ENCODE measurements at regions not wholly inside any gene's neighbourhood (a gene's known extent, or its start where the extent isn't known, plus 50 kb on each side); places are given as distances from the start of the nearest gene placed in this dataset.

DNA sequence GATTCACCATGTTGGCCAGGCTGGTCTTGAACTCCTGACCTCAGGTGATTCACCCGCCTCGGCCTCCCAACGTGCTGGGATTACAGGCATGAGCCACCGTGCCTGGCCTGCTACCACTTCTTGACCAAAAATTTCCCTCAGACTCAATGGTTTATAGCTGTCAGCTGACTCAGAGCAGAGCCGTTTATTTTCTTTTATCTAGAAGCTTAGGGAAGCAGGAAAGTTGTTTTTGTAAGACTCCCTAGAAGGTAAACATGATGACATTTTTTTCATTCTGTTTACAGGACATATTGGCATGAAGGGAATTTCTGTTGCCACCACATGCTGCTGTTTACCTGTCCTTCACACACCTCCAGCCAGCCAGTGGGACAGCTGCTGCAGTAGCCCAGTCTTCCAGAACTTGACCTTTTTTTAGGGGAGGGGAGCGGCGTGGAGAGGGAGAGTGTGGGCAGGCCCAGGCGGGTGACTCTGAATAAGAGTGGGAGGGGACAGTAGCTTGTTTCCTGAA, 56.1 kb upstream of the PTPRJ start:
- TF ChIP-seq, protein P1, sequence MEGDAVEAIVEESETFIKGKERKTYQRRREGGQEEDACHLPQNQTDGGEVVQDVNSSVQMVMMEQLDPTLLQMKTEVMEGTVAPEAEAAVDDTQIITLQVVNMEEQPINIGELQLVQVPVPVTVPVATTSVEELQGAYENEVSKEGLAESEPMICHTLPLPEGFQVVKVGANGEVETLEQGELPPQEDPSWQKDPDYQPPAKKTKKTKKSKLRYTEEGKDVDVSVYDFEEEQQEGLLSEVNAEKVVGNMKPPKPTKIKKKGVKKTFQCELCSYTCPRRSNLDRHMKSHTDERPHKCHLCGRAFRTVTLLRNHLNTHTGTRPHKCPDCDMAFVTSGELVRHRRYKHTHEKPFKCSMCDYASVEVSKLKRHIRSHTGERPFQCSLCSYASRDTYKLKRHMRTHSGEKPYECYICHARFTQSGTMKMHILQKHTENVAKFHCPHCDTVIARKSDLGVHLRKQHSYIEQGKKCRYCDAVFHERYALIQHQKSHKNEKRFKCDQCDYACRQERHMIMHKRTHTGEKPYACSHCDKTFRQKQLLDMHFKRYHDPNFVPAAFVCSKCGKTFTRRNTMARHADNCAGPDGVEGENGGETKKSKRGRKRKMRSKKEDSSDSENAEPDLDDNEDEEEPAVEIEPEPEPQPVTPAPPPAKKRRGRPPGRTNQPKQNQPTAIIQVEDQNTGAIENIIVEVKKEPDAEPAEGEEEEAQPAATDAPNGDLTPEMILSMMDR (IDR thresholded peaks at IDR 0.05), result no peak
- TF ChIP-seq POLR2A (IDR thresholded peaks at IDR 0.05), result peak in 1 of 2 donors; percentile 0
